GM12878 (cell line): ENCODE measurements at regions not wholly inside any gene's neighbourhood (a gene's known extent, or its start where the extent isn't known, plus 50 kb on each side); places are given as distances from the start of the nearest gene placed in this dataset.

Experiments used
- ATAC-seq: fragments of 200-7000 bp; cut with Tn5 transposase; 3 replicates; pipeline ENCODE4 v1.9.1; 2020; ENCODE audit warnings: mild to moderate bottlenecking, moderate library complexity
- BruUV-seq: library from RNA; stranded (reverse); fragments of 400-500 nt; replicated peaks from 2 replicates; lab custom pipeline; 2021; lab: Mats Ljungman, UMichigan
- CTCF ChIA-PET: fragments of 300-600 bp; sonication (Branson Sonifier 250); formaldehyde crosslinking; extraction: SDS; loops from one replicate; lab custom pipeline; 2021; ENCODE audit warnings: inconsistent platforms; lab: Yijun Ruan, JAX
- POLR2A ChIA-PET: fragments of 350-600 bp; formaldehyde crosslinking; extraction: SDS; loops from one replicate; lab custom pipeline; 2021; ENCODE audit warnings: inconsistent platforms; lab: Charles Lee
- RAD21 ChIA-PET: fragments of 300-600 bp; sonication (Branson Sonifier 250); formaldehyde crosslinking; loops from one replicate; lab custom pipeline; 2023; ENCODE audit warnings: antibody characterized with exemption; ENCODE audit not compliant: unreplicated experiment; lab: Charles Lee
- SMC1A ChIA-PET: fragments of 300-600 bp; sonication (Branson Sonifier 250); formaldehyde crosslinking; loops from one replicate; lab custom pipeline; 2023; ENCODE audit not compliant: unreplicated experiment, uncharacterized antibody; lab: Charles Lee
- DNase-seq: peaks from one replicate; pipeline ENCODE4 v3.0.0-alpha.2; 2011; ENCODE audit warnings: low read depth, low spot score
- FAIRE-seq: peaks from 3 replicates; lab custom pipeline; 2011; peaks lifted over from hg19 to GRCh38; lab: Jason Lieb, UNC
- H2AFZ ChIP-seq: 2 replicates; pipeline ENCODE4 v1.6.0; 2011; ENCODE audit warnings: low read depth, low read length, control low read depth; ENCODE audit not compliant: control insufficient read depth
- H3K27ac ChIP-seq: 2 replicates; pipeline ENCODE4 v1.5.1; 2011; ENCODE audit warnings: control low read depth; ENCODE audit not compliant: control insufficient read depth, insufficient read depth
- H3K27me3 ChIP-seq, 2 experiments: replicated peaks in 1 of 2; 2 replicates each; pipeline versions ENCODE4 v1.6.0 to v1.6.1; 2011; ENCODE audit warnings: low read length in 1 of 2; ENCODE audit not compliant: control insufficient read depth in 2 of 2, insufficient read depth in 2 of 2
- H3K36me3 ChIP-seq, 2 experiments: 2 replicates each; pipeline ENCODE4 v1.5.1; 2011; ENCODE audit warnings: low read length in 1 of 2; ENCODE audit not compliant: control insufficient read depth in 2 of 2, insufficient read depth in 2 of 2
- H3K4me1 ChIP-seq: 2 replicates; pipeline ENCODE4 v1.6.1; 2011; ENCODE audit warnings: mild to moderate bottlenecking, low read length, moderate library complexity, mixed read lengths; ENCODE audit not compliant: control insufficient read depth, insufficient read depth
- H3K4me2 ChIP-seq: 2 replicates; pipeline ENCODE4 v1.6.0; 2011; ENCODE audit warnings: control low read depth; ENCODE audit not compliant: control insufficient read depth, insufficient read depth
- H3K4me3 ChIP-seq: fragments of 200-600 bp; sonication (generic); 2 replicates; pipeline ENCODE4 v1.5.1; 2016
- H3K79me2 ChIP-seq: 2 replicates; pipeline ENCODE4 v1.6.0; 2011; ENCODE audit warnings: low read length; ENCODE audit not compliant: control insufficient read depth, insufficient read depth
- H3K9ac ChIP-seq: 2 replicates; pipeline ENCODE4 v1.8.0; 2011; ENCODE audit warnings: low read length, control low read depth, mixed read lengths; ENCODE audit not compliant: control insufficient read depth, insufficient read depth
- H3K9me3 ChIP-seq: replicated peaks from 3 replicates; pipeline ENCODE4 v1.5.1; 2011; ENCODE audit warnings: mild to moderate bottlenecking, low read length; ENCODE audit not compliant: control insufficient read depth, insufficient read depth
- H4K20me1 ChIP-seq: 2 replicates; pipeline ENCODE4 v1.6.0; 2011; ENCODE audit not compliant: control insufficient read depth, insufficient read depth
- ATF2 ChIP-seq: IDR thresholded peaks from 2 replicates; pipeline ENCODE4 v1.6.1; 2012; ENCODE audit warnings: low read length, inconsistent platforms
- BCL11A ChIP-seq: IDR thresholded peaks from 2 replicates; pipeline ENCODE4 v1.6.1; 2011; ENCODE audit warnings: low read depth, low read length
- BCL3 ChIP-seq: IDR thresholded peaks from 2 replicates; pipeline ENCODE4 v1.6.1; 2011; ENCODE audit warnings: borderline replicate concordance, low read depth, mild to moderate bottlenecking, moderate library complexity, low read length; ENCODE audit not compliant: insufficient read depth, poor library complexity, severe bottlenecking
- CHD4 ChIP-seq: fragments of 200-600 bp; sonication (generic); IDR thresholded peaks from 2 replicates; pipeline ENCODE4 v1.6.1; 2016; ENCODE audit warnings: mild to moderate bottlenecking
- EZH2 ChIP-seq: IDR thresholded peaks from 2 replicates; pipeline ENCODE4 v1.6.1; 2012; ENCODE audit warnings: low read depth, mild to moderate bottlenecking, control low read depth, inconsistent platforms, low read length, borderline replicate concordance; ENCODE audit not compliant: control insufficient read depth
- HCFC1 ChIP-seq: fragments of 150-350 bp; IDR thresholded peaks from 2 replicates; pipeline ENCODE4 v1.6.1; 2014; ENCODE audit warnings: low read length
- HSF1 ChIP-seq: fragments of 150-350 bp; IDR thresholded peaks from 2 replicates; pipeline ENCODE4 v1.6.1; 2014; ENCODE audit warnings: mild to moderate bottlenecking, low read depth, low read length
- IRF3 ChIP-seq: fragments of 450-650 bp; IDR thresholded peaks from 2 replicates; pipeline ENCODE4 v1.6.1; 2014; ENCODE audit warnings: mild to moderate bottlenecking
- KDM1A ChIP-seq: fragments of 200-600 bp; sonication (generic); IDR thresholded peaks from 2 replicates; pipeline ENCODE4 v1.6.1; 2016; ENCODE audit warnings: borderline replicate concordance
- MEF2B ChIP-seq: fragments of 450-650 bp; IDR thresholded peaks from 2 replicates; pipeline ENCODE4 v1.6.1; 2018; ENCODE audit warnings: mild to moderate bottlenecking, moderate library complexity; ENCODE audit not compliant: partially characterized antibody, poor library complexity, severe bottlenecking
- MTA3 ChIP-seq: IDR thresholded peaks from 2 replicates; pipeline ENCODE4 v1.6.1; 2012; ENCODE audit warnings: low read length, inconsistent platforms, borderline replicate concordance
- NFXL1 ChIP-seq: fragments of 450-650 bp; IDR thresholded peaks from 2 replicates; pipeline ENCODE4 v1.6.1; 2017; ENCODE audit warnings: antibody characterized with exemption, mild to moderate bottlenecking, borderline replicate concordance
- PKNOX1 ChIP-seq: fragments of 450-650 bp; IDR thresholded peaks from 2 replicates; pipeline ENCODE4 v1.6.1; 2016; ENCODE audit warnings: mild to moderate bottlenecking
- TARDBP ChIP-seq: IDR thresholded peaks from 2 replicates; pipeline ENCODE4 v1.6.1; 2016; ENCODE audit warnings: borderline replicate concordance
- USF1 ChIP-seq: IDR thresholded peaks from 2 replicates; pipeline ENCODE4 v1.6.1; 2011; ENCODE audit warnings: borderline replicate concordance, low read depth, mild to moderate bottlenecking, moderate library complexity, mixed read lengths, low read length; ENCODE audit not compliant: insufficient read depth; ENCODE audit errors: extremely low read length
- WRNIP1 ChIP-seq: IDR thresholded peaks from 2 replicates; pipeline ENCODE4 v1.6.1; 2011; ENCODE audit warnings: low read depth, low read length, improper control_type of control experiment, borderline replicate concordance
- WGBS: methylation state at CpG from one replicate; pipeline ENCODE4 v1.1.6; 2016; ENCODE audit warnings: low lambda C conversion rate; ENCODE audit not compliant: insufficient replicate concordance, insufficient coverage; ENCODE audit errors: missing lambda C conversion rate; 5-methylcytosine and 5-hydroxymethylcytosine counted together
- in situ Hi-C: fragments of 300-500 bp; cut with MboI; formaldehyde crosslinking; loops from 9 replicates; pipeline ENCODE4 v1.14.3; 2018; ENCODE audit warnings: mixed read lengths
- intact Hi-C: fragments of 100-400 bp; cut with micrococcal nuclease; formaldehyde crosslinking; loops from one replicate; pipeline ENCODE4 v1.14.2; 2022; ENCODE audit not compliant: unreplicated experiment

- TF ChIP-seq USF1: no peak
- TF ChIP-seq HCFC1: no peak
- TF ChIP-seq CHD4: no peak
- no peak for TF ChIP-seq TARDBP
- TF ChIP-seq HSF1: no peak
- TF ChIP-seq, all 136 proteins: peak for 0
Observed at GRCh38 chr7:131173145-131173890, 154.4 kb upstream of the MKLN1 start (continued).

GRCh38 chr7:131174391-131174790, 153.3 kb upstream of the MKLN1 start:
- Histone ChIP-seq H3K4me2 (no peak overlapping the region), H3K27me3 (no peaks in the 10 kb centered on the region), H3K27ac (no peak overlapping the region), H4K20me1 (no peaks in the 10 kb centered on the region), H3K36me3 (no peaks in the 10 kb centered on the region), H3K4me3 (no peak overlapping the region), H2AFZ (no peak overlapping the region), H3K79me2 (no peaks in the 10 kb centered on the region), H3K9me3 (no peaks in the 10 kb centered on the region), H3K9ac (no peak overlapping the region), H3K4me1 (no peaks in the 10 kb centered on the region)
- FAIRE-seq (no peak), ATAC-seq (no peak), DNase-seq (no peak)
- intact Hi-C loops: no loop called here
- BruUV-seq: no TSS peak
- CTCF ChIA-PET: no interaction called here
- in situ Hi-C loops: no loop called here
- POLR2A ChIA-PET: no interaction called here
- SMC1A ChIA-PET: no interaction called here
- RAD21 ChIA-PET: no interaction called here
- WGBS: 51% methylated on average over 5 of the region's 5 CpGs
- no peak for TF ChIP-seq NFXL1
- no peak for TF ChIP-seq PKNOX1
- no peak for TF ChIP-seq WRNIP1
- no peak for TF ChIP-seq MEF2B
- TF ChIP-seq KDM1A: no peak
- no peak for TF ChIP-seq IRF3
- TF ChIP-seq ATF2: no peak
- TF ChIP-seq BCL3: no peak
- no peak for TF ChIP-seq BCL11A
- TF ChIP-seq EZH2: no peak
- no peak for TF ChIP-seq MTA3
